ENCODE measurements at regions not wholly inside any gene's neighbourhood (a gene's known extent, or its start where the extent isn't known, plus 50 kb on each side); places are given as distances from the start of the nearest gene placed in this dataset.

GRCh38 chr9:107637421-107638420, 148.2 kb upstream of the KLF4 start:
- Histone ChIP-seq H3K79me2 (ENCODE audit: insufficient read depth, low read length) (no peaks in the 10 kb centered on the region), H3K9ac (ENCODE audit: insufficient read depth, low read depth, low read length) (no peak overlapping the region), H3K27me3 (ENCODE audit: control insufficient read depth in 1 of 2, insufficient read depth in 2 of 2, low read length in 2 of 2) (peaks cover 1 to 32% of the 10 kb centered on the region in 2 experiments; a peak in 3 of 5 replicates), H4K20me1 (ENCODE audit: insufficient read depth, low read length) (no peaks in the 10 kb centered on the region), H3K9me3 (ENCODE audit: low read length) (no peaks in the 10 kb centered on the region), H2AFZ (ENCODE audit: low read length) (no peak overlapping the region), H3K4me2 (ENCODE audit: low read depth, low read length) (peak overlapping the region; percentile 42; the same call in 1 of the 2 replicates), H3K4me3 (replicated peaks in 1 of 3; ENCODE audit: insufficient read depth in 1 of 3, low read depth in 2 of 3, low read length in 3 of 3) (no peak overlapping the region), H3K4me1 (ENCODE audit: insufficient read depth, low read length) (no peaks in the 10 kb centered on the region), H3K27ac (ENCODE audit: extremely low read length, insufficient read depth, low read length) (no peak overlapping the region), H3K36me3 (replicated peaks in 1 of 2; ENCODE audit: control insufficient read depth in 1 of 2, insufficient read depth in 2 of 2, low read length in 2 of 2) (no peaks in the 10 kb centered on the region)
- DNase-seq (ENCODE audit: low spot score) (no peak), FAIRE-seq (no peak), ATAC-seq (no peak)
- in situ Hi-C loops (cut with HindIII; ENCODE audit: extremely low pct_ligation_motif_present, low pct_unique_long_range_greater_than_20kb) (no loop called here), intact Hi-C loops (cut with micrococcal nuclease; ENCODE audit: unreplicated experiment) (no loop called here)
- TF ChIP-seq HOXA3 (CRISPR knock-in tag; IDR thresholded peaks at IDR 0.05) (no peak), ZNF512 (CRISPR knock-in tag; IDR thresholded peaks at IDR 0.05) (peak; percentile 55; the same call in 1 of the 2 replicates), EZH2 (conservative IDR thresholded peaks at IDR 0.05; ENCODE audit: low read depth, low read length) (no peak), AGO2 (optimal IDR thresholded peaks at IDR 0.05; ENCODE audit: low read depth, low read length) (no peak), EP300 (IDR thresholded peaks at IDR 0.05; ENCODE audit: low read depth in 2 of 2, low read length in 2 of 2) (no peak), EP300 (CRISPR knock-in tag; IDR thresholded peaks at IDR 0.05; ENCODE audit: borderline replicate concordance) (no peak), SOX6 (IDR thresholded peaks at IDR 0.05) (no peak), SOX6 (CRISPR knock-in tag; IDR thresholded peaks at IDR 0.05) (no peak), PRDM15 (CRISPR knock-in tag; IDR thresholded peaks at IDR 0.05) (peak; percentile 67; the same call in 1 of the 2 replicates)
- POLR2A ChIA-PET = no interaction called here
- no TSS peak for BruUV-seq (replicated peaks)
- 29% methylated on average over 35 of the region's 67 CpGs for WGBS (ENCODE audit: low lambda C conversion rate)
- CTCF ChIA-PET (ENCODE audit: low intra/inter-chr PET ratio, low total read pairs) = no interaction called here

All from HepG2 (cell line).